Heart left ventricle (tissue), 13 donors: ENCODE measurements at regions not wholly inside any gene's neighbourhood (a gene's known extent, or its start where the extent isn't known, plus 50 kb on each side); places are given as distances from the start of the nearest gene placed in this dataset.

Experiments used
- POLR2A ChIP-seq, 2 donors: fragments of 450-650 bp; IDR thresholded peaks; one replicate each; pipeline ENCODE4 v1.6.1; 2017; ENCODE audit warnings: antibody characterized with exemption in 2 of 2, mild to moderate bottlenecking in 2 of 2, moderate library complexity in 2 of 2
- TF ChIP-seq, protein P1 (sequence below), 12 donors: fragments of 200-600 bp; sonication (generic) in 4 of 12; IDR thresholded peaks; one replicate each; pipeline versions ENCODE4 v1.5.0 to v1.8.0; 2018 to 2022; ENCODE audit warnings: antibody characterized with exemption in 12 of 12, mild to moderate bottlenecking in 5 of 12
- donor health status: ischemic (EF 13 %, LVEDD 7.1; RV severe dilation, severe dysfunction).
- donor health status: DM: no; HTN: yes; CAD: no.
- donor health status: DM: no; HTN: no; CAD: no.
- donor health status: ischemic (EF 25% LVEDD 6.9; RV normal size, moderate dysfunction).
- donor health status: ischemic (EF 25% LVEDD 5.7; RV mildly dilated, moderate dysfunction).
- donor health status: ischemic (EF 35%, LVEDD 5.7; RV mildly dilated, moderate dysfunction).
- donor health status: nonischemic (EF 11% LVEDD 7.7; RV severe dilation, severe dysfunction).
- donor health status: DM: yes; HTN: yes; CAD: no.
- donor health status: PGD.
- donor health status: ischemic (EF 29% LVEDD 5.4; RV normal size, mild dysfunction).
- donor health status: nonischemic (EF 23%, LVEDD 6.1; RV moderate dilation, normal function).

DNA sequence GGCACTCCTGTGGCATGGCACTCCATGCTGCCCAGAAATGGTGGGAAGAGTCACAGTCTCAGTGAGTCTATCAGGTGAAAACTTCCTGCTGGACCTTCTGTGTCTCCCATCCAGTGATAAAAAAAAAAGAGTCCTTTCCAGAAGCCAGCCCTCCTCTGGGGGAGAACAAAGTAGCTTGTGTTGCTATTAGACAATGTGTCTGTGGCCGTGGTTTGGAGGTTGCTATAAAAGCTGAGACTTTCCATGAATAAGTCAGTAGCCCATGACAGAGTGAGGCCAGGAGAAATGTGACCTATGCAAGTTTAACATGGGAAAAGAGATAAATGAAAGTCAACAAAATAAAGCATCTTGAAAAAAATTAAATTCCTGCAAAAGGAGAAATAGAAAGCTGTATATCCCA, 250.7 kb upstream of the MON1B start:
- TF ChIP-seq, protein P1, sequence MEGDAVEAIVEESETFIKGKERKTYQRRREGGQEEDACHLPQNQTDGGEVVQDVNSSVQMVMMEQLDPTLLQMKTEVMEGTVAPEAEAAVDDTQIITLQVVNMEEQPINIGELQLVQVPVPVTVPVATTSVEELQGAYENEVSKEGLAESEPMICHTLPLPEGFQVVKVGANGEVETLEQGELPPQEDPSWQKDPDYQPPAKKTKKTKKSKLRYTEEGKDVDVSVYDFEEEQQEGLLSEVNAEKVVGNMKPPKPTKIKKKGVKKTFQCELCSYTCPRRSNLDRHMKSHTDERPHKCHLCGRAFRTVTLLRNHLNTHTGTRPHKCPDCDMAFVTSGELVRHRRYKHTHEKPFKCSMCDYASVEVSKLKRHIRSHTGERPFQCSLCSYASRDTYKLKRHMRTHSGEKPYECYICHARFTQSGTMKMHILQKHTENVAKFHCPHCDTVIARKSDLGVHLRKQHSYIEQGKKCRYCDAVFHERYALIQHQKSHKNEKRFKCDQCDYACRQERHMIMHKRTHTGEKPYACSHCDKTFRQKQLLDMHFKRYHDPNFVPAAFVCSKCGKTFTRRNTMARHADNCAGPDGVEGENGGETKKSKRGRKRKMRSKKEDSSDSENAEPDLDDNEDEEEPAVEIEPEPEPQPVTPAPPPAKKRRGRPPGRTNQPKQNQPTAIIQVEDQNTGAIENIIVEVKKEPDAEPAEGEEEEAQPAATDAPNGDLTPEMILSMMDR (IDR thresholded peaks at IDR 0.05) = no peak
- no peak for TF ChIP-seq POLR2A (IDR thresholded peaks at IDR 0.05)
